GM19324 (cell line): ENCODE measurements at regions not wholly inside any gene's neighbourhood (a gene's known extent, or its start where the extent isn't known, plus 50 kb on each side); places are given as distances from the start of the nearest gene placed in this dataset.

ENCODE experiments used
- ATAC-seq: cut with Tn5 transposase; IDR thresholded peaks from one replicate; pipeline ENCODE4 v1.9.1; 2021; ENCODE audit warnings: mild to moderate bottlenecking, moderate library complexity; ENCODE audit not compliant: unreplicated experiment, low FRiP score

DNA sequence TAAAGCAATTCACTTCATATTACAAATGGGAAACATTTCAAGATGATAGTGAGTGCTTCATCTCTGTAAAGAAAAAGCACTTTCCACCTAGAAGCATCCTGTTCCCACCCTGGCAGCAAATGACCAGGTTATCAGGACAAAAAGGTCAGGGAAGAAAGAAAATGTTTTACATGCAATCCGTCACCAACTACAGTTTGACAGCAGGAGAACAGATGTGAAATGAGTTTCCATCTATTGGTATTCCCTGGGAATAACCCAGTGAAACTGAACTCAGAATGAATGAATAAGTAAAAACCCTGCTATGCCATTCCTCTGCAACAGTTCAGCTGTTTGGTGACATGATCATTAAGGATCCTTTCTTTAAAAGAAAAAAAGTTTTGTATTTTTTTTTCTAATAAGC is 67.6 kb downstream of the HTR1A start:
- no peak for ATAC-seq

GRCh38 chr5:63878788-63879187 is 83.5 kb downstream of the HTR1A start:
- no peak for ATAC-seq

- no peak for ATAC-seq
These were observed 84.3 kb downstream of the HTR1A start for GRCh38 chr5:63877961-63878360.

DNA sequence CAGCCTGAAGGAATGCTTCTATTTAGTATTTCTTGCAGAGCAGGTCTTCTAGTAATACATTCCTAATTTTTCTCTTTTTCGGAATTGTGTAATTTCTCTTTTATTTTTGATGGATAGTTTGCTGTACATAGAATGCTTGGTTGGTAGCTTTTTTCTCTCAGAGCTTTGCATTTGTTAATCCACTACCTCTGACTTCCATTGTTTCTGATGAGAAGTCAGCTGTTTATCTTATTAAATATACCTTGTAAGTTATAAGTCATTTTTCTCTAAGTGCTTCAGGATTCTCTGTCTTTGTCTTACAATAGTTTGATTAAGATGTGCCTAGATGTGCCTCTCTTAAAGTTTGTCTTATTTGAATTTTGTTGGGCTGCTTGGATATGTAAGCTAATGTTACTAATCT is 101.9 kb downstream of the HTR1A start:
- ATAC-seq, result no peak

- ATAC-seq, result no peak
These were observed 108.2 kb downstream of the HTR1A start for GRCh38 chr5:63854076-63854475.

- no peak for ATAC-seq
These were observed 119.1 kb downstream of the HTR1A start for GRCh38 chr5:63843190-63843589.

DNA sequence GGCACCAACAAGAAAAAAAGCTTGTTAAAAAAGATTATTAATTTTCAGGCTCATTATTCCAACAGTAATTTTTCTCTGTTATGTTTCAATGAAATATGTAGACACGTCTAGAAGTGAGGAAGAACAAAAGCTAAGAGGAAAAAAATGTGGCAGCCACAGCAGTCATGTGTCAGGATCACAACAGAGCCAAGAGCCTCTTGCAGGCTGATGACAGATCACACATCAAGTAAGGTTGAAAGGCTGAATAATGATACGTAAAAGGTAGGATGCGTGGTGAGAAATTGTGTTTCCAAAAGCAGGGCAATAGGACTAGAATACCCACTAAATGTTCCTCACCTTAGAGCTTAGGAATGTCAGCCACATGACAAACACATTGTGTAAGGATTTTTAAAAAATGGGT is 124.8 kb downstream of the HTR1A start:
- ATAC-seq, result no peak

DNA sequence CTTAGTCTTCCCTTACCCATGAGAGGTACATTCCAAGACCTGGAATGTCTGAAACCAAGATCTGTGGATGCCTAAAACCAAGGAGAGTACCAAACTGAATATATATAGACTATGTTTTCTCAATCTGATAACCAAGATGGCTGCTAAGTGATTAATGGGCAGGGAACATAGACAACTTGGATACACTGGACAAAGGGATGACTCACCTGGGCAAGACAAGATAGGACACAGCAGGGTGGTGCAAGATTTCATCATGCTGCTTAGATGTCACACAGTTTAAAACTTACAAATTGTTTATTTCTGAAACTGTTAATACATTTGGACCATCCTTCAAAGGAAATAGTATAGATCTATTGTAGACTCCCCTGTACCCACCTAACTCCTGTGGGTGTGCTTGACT is 130.9 kb downstream of the HTR1A start:
- ATAC-seq, result no peak

- ATAC-seq, result no peak
These were observed 136.3 kb downstream of the HTR1A start for GRCh38 chr5:63825984-63826383.

- no peak for ATAC-seq
These were observed 138.7 kb downstream of the HTR1A start for GRCh38 chr5:63823583-63823982.

GRCh38 chr5:63822614-63823013 is 139.6 kb downstream of the HTR1A start:
- no peak for ATAC-seq

- ATAC-seq, result no peak
These were observed 141.7 kb downstream of the HTR1A start for GRCh38 chr5:63820577-63820976.

GRCh38 chr5:63812693-63813092 is 149.6 kb downstream of the HTR1A start:
- ATAC-seq, result no peak

DNA sequence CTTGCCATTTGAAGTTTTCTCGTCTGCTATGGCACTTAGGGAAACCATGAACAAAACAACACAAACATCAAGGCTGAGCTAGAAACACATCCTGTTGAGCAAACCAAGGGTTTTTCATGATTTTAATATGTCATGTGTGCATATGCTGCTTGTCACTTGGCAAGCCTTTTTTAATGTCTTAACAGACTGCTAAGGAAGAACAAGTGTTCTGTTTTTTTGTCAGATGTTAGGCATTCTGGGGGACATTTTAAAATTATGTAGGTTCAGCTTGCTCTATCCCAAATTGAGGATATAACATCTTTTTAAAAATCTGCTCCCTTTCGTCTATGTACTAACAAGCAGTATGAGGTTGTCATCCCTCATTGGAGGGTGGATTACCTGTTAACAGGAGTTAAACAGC is 150.3 kb downstream of the HTR1A start:
- no peak for ATAC-seq

GRCh38 chr5:63811286-63811685 is 151.0 kb downstream of the HTR1A start:
- no peak for ATAC-seq

- no peak for ATAC-seq
These were observed 157.1 kb downstream of the HTR1A start for GRCh38 chr5:63805151-63805550.

GRCh38 chr5:63803165-63803564 is 159.1 kb downstream of the HTR1A start:
- ATAC-seq, result no peak

DNA sequence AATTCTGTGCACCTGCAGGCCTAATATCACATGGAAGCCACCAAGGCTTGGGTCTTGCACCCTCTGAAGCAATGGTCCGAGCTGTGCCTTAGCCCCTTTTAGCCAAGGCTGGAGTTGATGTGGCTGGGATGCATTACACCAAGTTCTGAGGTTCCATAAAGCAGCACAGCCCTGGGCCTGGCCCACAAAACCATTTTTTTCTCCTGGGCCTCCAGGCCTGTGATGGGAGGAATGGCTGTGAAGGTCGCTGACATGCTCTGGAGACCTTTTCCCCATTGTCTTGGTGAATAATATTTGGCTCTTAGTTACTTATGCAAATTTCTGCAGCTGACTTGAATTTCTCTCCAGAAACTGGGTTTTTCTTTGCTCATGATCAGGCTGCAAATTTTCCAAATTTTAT is 167.3 kb downstream of the HTR1A start:
- no peak for ATAC-seq

GRCh38 chr5:63794296-63794695 is 167.9 kb downstream of the HTR1A start:
- ATAC-seq, result no peak

- ATAC-seq, result no peak
These were observed 187.3 kb downstream of the HTR1A start for GRCh38 chr5:63774939-63775338.

DNA sequence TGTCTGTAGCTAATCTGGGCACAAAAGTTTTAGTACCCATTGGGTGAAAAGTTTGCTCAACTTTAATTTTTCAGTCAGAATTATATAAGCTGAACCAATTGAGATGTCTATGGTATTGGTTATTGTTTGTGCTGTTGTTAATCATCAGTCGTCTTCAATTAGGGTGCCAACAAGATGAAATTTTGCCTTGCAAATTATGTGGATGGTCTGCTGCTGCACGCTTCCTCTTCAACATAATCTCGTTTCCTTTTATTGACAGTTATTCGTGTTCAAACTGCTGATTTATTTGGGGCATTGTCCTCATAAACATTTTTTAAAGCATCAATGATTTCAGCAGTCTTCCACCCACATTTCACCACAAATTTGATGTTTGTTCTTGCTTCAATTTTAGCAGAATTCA is 194.0 kb downstream of the HTR1A start:
- no peak for ATAC-seq

GRCh38 chr5:63760965-63761364 is 201.3 kb downstream of the HTR1A start:
- no peak for ATAC-seq

GRCh38 chr5:63743096-63743798 is 219.0 kb downstream of the HTR1A start:
- no peak for ATAC-seq
